B cell (primary cell): ENCODE measurements at regions not wholly inside any gene's neighbourhood (a gene's known extent, or its start where the extent isn't known, plus 50 kb on each side); places are given as distances from the start of the nearest gene placed in this dataset.

ENCODE experiments used
- CTCF ChIP-seq: fragments of 200-600 bp; IDR thresholded peaks from one replicate; pipeline ENCODE4 v1.8.0; 2022; ENCODE audit warnings: antibody characterized with exemption, mild to moderate bottlenecking
- EZH2 ChIP-seq: IDR thresholded peaks from 2 replicates; pipeline ENCODE4 v1.6.1; 2012; ENCODE audit warnings: borderline replicate concordance, low read depth, mild to moderate bottlenecking, moderate library complexity, low read length; ENCODE audit not compliant: insufficient read depth, poor library complexity, severe bottlenecking

GRCh38 chr16:49918257-49918656 lies 62.3 kb upstream of the ZNF423 start:
- TF ChIP-seq CTCF (no peak), EZH2 (no peak)
